Testis (tissue), 2 donors: ENCODE measurements at regions not wholly inside any gene's neighbourhood (a gene's known extent, or its start where the extent isn't known, plus 50 kb on each side); places are given as distances from the start of the nearest gene placed in this dataset.

ENCODE experiments used
- DNase-seq: peaks from one replicate; pipeline ENCODE4 v3.0.0-alpha.2; 2019
- H3K27ac ChIP-seq, 2 donors: fragments of 200-600 bp; sonication (generic); one replicate each; pipeline ENCODE4 v1.5.1; 2019
- H3K27me3 ChIP-seq: fragments of 200-600 bp; sonication (generic); one replicate; pipeline ENCODE4 v1.5.1; 2019
- H3K36me3 ChIP-seq: fragments of 200-600 bp; sonication (generic); one replicate; pipeline ENCODE4 v1.5.1; 2017; ENCODE audit warnings: low read depth; ENCODE audit errors: missing control alignments
- H3K4me1 ChIP-seq: fragments of 200-600 bp; sonication (generic); one replicate; pipeline ENCODE4 v1.5.1; 2019
- H3K4me3 ChIP-seq, 2 donors: fragments of 200-600 bp; sonication (generic); one replicate each; pipeline ENCODE4 v1.5.1; 2017 to 2019
- H3K9me3 ChIP-seq: fragments of 200-600 bp; sonication (generic); one replicate; pipeline ENCODE4 v1.5.1; 2017
- POLR2A ChIP-seq: fragments of 450-650 bp; IDR thresholded peaks from one replicate; pipeline ENCODE4 v1.6.1; 2017; ENCODE audit warnings: antibody characterized with exemption, mild to moderate bottlenecking, moderate library complexity
- WGBS, 2 donors: methylation state at CpG; one replicate each; pipeline ENCODE4 v1.1.5; 2018; 5-methylcytosine and 5-hydroxymethylcytosine counted together
- intact Hi-C: fragments of 100-400 bp; cut with DNase I; formaldehyde crosslinking; loops from one replicate; pipeline ENCODE4 v1.15.1; 2023; ENCODE audit warnings: low total_unique reads
- TF ChIP-seq, protein P1 (sequence below), 3 experiments: fragments of 450-650 bp in 2 of 3; fragments of 200-600 bp in 1 of 3; sonication (generic) in 1 of 3; IDR thresholded peaks; one replicate each; pipeline ENCODE4 v1.5.1; 2016 to 2019; ENCODE audit warnings: antibody characterized with exemption in 3 of 3, mild to moderate bottlenecking in 2 of 3, moderate library complexity in 1 of 3

DNA sequence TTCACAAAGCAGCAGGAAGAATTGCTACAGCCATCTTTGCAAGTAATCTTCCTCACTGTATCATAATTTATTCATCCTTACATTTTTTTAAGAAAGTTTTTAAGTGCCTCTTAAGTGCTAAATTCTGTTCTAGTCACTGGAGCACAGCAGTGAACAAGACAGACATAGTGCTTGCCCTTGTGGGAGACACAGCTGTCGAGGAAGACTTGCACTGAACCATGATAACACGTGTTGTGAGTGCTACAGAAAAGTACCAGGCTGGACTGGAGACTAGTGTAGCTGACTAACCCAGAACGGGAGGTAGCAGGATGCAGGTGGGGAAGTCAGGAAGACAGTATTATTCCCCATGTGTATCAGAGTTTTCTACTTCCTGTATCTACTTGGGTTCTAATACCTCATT lies 300.6 kb downstream of the TBL1XR1 start:
- DNase-seq, result no peak
- no peak for TF ChIP-seq POLR2A
- TF ChIP-seq, protein P1, sequence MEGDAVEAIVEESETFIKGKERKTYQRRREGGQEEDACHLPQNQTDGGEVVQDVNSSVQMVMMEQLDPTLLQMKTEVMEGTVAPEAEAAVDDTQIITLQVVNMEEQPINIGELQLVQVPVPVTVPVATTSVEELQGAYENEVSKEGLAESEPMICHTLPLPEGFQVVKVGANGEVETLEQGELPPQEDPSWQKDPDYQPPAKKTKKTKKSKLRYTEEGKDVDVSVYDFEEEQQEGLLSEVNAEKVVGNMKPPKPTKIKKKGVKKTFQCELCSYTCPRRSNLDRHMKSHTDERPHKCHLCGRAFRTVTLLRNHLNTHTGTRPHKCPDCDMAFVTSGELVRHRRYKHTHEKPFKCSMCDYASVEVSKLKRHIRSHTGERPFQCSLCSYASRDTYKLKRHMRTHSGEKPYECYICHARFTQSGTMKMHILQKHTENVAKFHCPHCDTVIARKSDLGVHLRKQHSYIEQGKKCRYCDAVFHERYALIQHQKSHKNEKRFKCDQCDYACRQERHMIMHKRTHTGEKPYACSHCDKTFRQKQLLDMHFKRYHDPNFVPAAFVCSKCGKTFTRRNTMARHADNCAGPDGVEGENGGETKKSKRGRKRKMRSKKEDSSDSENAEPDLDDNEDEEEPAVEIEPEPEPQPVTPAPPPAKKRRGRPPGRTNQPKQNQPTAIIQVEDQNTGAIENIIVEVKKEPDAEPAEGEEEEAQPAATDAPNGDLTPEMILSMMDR (IDR thresholded peaks at IDR 0.05), result no peak
- intact Hi-C loops, result no loop called here
- Histone ChIP-seq H3K9me3 (no peaks in the 10 kb centered on the region), H3K27ac (no peak overlapping the region), H3K4me1 (no peaks in the 10 kb centered on the region), H3K27me3 (no peaks in the 10 kb centered on the region), H3K4me3 (no peak overlapping the region), H3K36me3 (no peaks in the 10 kb centered on the region)
- 59 to 77% methylated on average over 3 of the region's 3 CpGs for WGBS, 2 donors

DNA sequence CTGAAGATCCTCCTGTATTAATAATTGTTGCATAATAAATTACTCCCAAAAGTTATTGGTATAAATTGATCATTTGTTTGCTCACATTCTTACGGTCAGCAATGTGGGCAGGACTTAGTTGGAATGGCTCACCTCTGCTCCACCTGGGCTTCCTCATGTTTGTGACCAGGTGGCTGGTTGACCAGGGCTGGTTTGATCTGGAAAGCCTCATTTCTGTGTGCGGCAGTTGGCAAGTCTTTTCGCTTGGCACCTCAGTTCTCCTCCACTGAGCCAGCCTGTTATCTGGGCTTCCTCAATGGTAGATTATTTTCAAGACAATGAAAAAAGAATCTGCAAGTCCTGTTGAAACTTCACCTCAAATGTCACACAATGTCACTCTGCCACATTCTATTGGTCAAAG lies 301.1 kb downstream of the TBL1XR1 start:
- DNase-seq, result no peak
- Histone ChIP-seq H3K27me3 (no peaks in the 10 kb centered on the region), H3K9me3 (no peaks in the 10 kb centered on the region), H3K36me3 (no peaks in the 10 kb centered on the region), H3K4me3 (no peak overlapping the region), H3K4me1 (no peaks in the 10 kb centered on the region), H3K27ac (no peak overlapping the region)
- intact Hi-C loops, result no loop called here
- 92 to 97% methylated on average over 3 of the region's 3 CpGs for WGBS, 2 donors
- TF ChIP-seq, protein P1 (IDR thresholded peaks at IDR 0.05), result no peak
- TF ChIP-seq POLR2A, result no peak

DNA sequence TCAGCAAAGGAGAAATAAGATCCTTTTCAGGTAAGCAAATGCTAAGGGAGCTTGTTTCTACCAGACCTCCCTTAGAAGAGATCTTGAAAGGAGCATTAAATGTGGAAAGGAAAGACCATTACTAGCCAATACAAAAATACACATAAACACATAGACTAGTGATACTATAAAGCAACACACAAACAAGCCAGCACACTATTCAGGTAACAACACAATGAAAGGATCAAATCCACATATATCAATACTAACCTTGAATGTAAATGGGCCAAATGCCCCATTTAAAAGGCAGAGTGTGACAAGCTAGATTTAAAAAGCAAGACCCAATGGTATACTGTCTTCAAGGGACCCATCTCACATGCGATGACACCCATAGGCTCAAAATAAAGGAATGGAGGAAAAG lies 317.6 kb downstream of the TBL1XR1 start:
- TF ChIP-seq POLR2A, result no peak
- TF ChIP-seq, protein P1 (IDR thresholded peaks at IDR 0.05), result no peak
- intact Hi-C loops, result no loop called here

DNA sequence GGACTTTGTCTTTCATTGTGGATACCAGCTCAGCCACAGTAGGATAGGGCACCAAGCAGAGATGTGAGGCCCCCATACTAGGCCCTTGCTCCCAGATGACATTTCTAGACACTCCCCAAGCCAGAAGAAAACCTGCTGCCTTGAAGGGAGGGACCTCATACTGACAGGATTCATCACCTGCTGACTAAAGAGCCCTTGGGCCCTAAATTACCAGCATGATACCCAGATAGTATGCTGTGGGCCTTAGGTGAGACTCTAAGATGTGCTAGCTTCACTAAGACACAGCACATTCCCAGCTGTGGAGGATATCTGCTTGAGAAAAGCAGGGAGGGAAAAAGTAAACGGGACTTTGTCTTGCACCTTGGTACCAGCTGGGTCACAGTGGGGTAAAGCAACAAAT lies 324.0 kb downstream of the TBL1XR1 start:
- 100% methylated on average over 1 of the region's 1 CpG for WGBS, 2 donors
- no peak for TF ChIP-seq POLR2A
- TF ChIP-seq, protein P1 (IDR thresholded peaks at IDR 0.05), result no peak
- no peaks in the 10 kb centered on the region for H3K4me1 ChIP-seq

More for the DNA sequence above, 317.6 kb downstream of the TBL1XR1 start:
- Histone ChIP-seq H3K9me3 (no peaks in the 10 kb centered on the region), H3K4me1 (no peaks in the 10 kb centered on the region), H3K36me3 (no peaks in the 10 kb centered on the region), H3K4me3 (no peak overlapping the region), H3K27ac (no peak overlapping the region), H3K27me3 (no peaks in the 10 kb centered on the region)
- WGBS, 2 donors, result 96 to 97% methylated on average over 1 of the region's 1 CpG
- DNase-seq, result no peak

DNA sequence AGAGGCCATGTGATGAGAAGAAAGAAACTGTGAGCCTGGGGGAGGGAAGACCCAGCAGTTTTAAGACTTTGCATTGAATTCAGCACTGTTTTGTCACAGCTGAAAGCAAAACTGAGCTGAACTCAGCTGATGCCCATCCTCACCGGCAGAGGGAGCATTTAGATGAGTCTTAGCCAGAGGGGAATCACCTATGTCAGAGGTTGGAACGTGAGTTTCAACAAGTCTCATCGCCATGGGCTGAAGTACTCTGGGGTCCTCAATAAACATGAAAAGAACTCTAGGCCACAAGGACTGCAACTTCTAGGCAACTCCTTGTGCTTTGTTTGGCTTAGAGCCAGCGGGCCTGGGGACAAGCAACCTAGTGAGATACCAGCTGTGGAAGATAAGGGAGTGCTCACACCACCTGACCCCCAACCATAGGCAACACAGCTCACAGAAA lies 324.5 kb downstream of the TBL1XR1 start:
- intact Hi-C loops, result no loop called here
- TF ChIP-seq, protein P1 (IDR thresholded peaks at IDR 0.05), result peak; percentile 60 to 67 (median 66)
- no peak for TF ChIP-seq POLR2A
- H3K36me3 ChIP-seq, result no peaks in the 10 kb centered on the region
- H3K4me1 ChIP-seq, result no peaks in the 10 kb centered on the region
- 17 to 32% methylated on average over 4 of the region's 4 CpGs for WGBS, 2 donors
- H3K4me3 ChIP-seq, result no peak overlapping the region
- peak; percentile 63 for DNase-seq
- H3K27me3 ChIP-seq, result no peaks in the 10 kb centered on the region
- no peaks in the 10 kb centered on the region for H3K9me3 ChIP-seq
- H3K27ac ChIP-seq, result no peak overlapping the region

More for the DNA sequence above, 324.0 kb downstream of the TBL1XR1 start:
- Histone ChIP-seq H3K4me3 (no peak overlapping the region), H3K27ac (no peak overlapping the region), H3K9me3 (no peaks in the 10 kb centered on the region), H3K36me3 (no peaks in the 10 kb centered on the region), H3K27me3 (no peaks in the 10 kb centered on the region)
- DNase-seq, result no peak
- intact Hi-C loops, result no loop called here
